ENCODE measurements at regions not wholly inside any gene's neighbourhood (a gene's known extent, or its start where the extent isn't known, plus 50 kb on each side); places are given as distances from the start of the nearest gene placed in this dataset.

DNA sequence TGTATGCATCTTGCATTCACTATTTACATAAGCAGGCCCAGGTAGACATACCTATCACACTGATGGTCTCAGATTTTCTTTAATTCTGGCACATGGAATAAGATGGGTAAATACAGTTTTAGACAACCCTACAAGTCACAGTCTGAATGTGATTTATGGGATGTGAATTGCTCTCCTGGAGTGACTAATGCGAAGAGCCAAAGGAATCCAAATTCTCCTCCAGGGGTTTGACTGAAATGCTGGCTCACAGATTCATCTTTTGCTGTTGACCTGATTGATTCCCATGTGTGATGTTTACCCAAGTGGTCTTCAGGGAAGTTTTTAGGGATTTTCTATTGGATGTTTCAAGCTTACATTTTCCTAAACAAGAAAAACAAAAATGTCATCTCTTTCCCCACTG, 277.9 kb upstream of the MON1B start:
- DNase-seq: no peak

DNA sequence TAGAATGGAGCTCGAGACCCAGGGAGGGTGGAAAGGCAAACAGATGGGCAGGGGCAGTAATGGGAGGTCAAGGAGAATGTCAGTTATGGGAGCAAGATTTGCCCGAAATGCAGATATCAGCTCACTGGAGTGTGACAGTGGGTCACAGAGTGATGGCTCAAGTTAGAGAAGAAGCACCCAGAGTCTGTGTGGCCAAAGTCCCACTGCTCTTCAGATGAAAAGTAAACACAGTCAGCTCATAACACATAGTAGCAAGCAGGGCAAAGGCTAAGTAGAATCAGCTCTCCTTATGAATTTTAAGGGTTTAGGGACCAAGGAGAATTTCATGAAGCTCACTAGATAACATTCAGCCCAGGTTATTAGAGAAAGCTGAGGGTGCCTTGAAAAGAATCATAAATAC, 264.9 kb upstream of the MON1B start:
- DNase-seq: no peak

DNA sequence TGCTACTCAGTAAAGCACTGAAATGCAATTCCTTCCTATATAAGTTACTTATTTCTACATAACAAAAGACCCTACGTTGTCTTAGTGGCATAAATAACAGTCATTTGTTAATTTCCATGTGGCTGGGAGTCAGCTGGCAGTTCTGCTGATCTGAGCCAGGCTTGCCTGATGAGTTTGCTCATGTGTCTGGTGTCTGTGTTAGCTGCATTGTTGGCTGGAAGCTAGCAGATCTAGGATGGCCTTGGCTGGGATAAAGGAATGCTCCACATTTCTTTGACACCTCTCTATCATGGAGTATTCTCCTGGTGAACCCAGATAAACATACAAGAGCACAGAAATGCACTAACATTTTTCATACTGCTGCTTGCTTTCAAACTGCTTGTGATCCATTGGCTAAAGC, 264.4 kb upstream of the MON1B start:
- no peak for DNase-seq

DNA sequence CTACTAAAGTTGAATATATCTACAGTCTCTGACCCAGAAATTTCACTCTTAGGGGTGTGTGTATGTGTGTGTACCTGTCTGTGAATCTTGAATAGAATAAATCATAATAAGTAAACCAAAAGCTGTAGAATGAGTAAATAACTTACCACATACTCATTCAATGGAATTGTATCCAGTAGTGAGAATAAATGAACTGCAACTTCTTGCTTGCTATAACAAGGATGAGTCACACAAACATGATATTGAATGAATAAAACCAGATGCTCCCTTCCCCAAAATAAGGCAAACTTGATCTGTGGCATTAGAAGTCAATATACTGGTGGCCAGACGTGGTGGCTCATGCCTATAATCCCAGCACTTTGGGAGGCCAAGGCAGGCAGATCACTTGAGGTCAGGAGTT, 259.8 kb upstream of the MON1B start:
- DNase-seq: no peak

DNA sequence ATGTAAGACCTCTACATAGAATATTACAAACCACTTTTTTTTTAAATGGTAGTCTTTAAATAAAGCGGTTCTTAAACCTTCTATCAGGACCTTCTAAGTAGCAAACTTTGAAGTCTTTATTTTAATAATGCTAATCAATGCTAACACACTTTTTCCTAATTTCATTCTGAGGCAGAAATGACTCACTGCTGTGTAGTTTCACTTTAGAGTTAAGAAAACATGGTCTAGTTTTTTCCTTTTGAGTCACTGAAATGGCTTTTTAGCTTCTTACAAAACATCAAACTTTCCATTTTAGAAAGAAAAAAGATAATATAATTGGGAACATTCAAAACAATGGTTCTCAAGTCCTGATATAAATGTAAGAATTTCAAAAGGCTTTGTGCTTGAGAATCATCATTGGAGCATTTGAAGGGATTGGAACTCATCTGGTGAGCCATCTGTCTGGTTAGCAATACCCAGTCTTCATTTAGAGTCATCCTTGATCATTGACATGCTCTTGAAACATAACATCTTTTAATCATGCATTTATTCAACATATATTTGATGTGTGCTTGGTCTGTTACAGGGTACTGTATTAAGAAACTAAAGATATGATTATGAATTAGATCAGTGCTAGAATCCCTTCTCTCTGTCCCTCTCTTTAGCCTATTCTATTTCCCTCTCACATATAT, 258.3 kb upstream of the MON1B start:
- no peak for DNase-seq

DNA sequence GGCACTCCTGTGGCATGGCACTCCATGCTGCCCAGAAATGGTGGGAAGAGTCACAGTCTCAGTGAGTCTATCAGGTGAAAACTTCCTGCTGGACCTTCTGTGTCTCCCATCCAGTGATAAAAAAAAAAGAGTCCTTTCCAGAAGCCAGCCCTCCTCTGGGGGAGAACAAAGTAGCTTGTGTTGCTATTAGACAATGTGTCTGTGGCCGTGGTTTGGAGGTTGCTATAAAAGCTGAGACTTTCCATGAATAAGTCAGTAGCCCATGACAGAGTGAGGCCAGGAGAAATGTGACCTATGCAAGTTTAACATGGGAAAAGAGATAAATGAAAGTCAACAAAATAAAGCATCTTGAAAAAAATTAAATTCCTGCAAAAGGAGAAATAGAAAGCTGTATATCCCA, 250.7 kb upstream of the MON1B start:
- DNase-seq: no peak

DNA sequence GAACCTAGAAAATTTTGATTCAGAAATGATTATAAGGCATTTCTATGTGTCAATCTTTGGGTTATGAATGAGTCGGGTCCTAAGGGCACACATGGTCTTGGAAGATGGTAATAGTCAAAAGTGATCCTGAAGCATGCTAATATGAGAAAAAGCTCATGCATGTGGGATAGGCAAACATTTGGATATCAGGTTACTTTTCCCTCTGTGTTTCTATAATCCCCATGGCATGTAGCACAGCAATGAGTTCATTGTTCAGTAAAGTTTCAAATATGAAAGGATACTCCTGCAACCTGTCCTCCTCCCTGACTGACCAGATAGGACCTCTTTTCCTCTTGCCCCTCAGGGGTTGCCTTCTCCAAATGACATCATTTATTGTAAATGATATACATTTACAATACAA, 249.9 kb upstream of the MON1B start:
- DNase-seq: no peak

DNA sequence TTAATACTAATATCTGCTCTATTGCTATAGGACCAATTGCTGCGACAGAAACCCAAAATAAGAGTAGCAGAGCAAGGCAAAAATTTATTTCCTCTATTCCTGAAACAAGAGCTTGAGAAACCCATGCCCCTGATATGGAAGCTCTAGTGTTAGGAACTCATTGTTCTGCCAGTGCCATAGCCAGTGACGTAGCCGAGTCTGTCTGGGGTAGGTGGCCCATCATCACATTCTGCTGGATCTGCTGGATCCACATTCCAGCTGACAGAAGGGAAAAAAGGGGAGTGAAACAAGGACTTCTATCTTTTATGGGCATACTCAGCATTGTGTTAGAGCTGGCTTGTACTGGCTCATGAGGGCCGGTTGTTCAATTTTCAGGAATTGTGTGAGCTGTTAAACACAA, 248.9 kb upstream of the MON1B start:
- no peak for DNase-seq

DNA sequence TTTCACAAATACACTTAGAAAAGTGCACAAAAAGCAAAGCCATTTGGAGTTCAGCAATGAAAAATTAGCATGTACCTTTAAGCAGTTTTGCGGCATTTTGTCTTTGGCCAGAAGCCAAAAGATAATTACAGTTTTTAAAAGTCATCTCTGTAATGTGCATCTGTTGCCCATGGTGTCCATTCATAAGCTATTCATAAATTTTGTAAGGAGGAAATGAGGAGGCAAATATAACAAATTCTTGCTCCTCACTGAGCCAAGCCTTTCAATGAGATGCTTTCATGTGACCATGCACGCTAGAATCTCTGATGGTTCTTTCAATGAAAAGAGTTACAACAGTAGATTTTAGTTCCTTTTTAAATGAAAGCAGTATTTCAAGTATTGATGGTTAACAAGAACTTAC, 247.1 kb upstream of the MON1B start:
- DNase-seq: peak; percentile 58 to 83

DNA sequence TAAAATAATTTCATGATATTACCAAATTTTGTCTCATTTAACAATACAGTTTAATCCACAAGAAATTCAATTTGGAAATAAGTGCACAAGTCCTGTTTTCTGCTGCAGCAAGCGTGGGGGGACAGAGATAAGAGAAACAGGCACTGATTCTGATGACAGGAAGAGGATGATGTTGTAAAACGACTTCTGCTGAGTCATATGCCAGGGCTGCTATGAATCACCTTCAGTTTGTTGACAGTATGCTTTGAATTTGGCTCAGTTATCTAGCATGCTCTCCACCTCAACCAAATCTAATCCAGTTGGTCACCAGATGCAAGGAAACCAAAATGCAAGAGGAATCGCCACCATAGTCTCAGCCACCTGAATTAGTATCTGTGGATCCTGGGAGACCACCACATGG, 244.1 kb upstream of the MON1B start:
- peak; percentile 25 to 67 for DNase-seq

DNA sequence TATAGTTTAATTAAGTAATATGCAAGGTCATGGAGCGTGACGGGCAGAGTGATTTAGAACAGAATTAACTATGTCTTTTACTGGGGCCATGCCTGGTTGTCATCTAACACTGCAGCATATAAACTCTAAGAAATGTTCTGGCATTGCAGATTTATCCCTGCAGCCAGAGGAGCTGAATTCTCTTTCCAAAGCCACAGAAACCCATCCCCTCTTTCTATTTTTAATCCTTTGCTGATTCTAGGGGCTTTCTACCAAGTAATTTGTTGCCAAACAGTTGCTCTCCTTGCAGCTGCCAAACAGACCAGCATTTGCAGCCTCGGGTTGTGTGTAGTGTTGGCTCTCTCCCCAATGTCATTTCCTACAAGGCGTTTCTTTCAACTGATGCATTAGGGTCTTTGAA, 243.2 kb upstream of the MON1B start:
- peak in 1 of 2 experiments; percentile 79 for DNase-seq

DNA sequence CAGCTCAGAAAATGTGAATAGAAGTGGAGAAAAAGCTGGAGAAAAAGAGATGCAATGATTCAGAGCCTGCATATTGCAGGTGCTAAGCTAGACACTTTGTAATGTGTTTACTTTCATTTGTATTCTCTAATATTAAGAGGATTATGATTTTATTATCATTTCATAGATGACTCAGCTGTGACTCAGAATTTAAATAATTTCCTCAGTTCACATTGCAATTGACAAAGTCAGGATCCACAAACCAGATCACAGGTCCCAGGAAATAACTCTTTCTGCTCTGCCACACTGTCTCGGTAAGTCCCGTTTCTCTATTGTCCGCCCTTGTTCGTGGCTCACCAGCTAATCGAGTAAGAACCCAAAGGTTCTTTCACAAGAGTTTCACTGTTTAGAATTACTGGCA, 235.4 kb upstream of the MON1B start:
- no peak for DNase-seq

DNA sequence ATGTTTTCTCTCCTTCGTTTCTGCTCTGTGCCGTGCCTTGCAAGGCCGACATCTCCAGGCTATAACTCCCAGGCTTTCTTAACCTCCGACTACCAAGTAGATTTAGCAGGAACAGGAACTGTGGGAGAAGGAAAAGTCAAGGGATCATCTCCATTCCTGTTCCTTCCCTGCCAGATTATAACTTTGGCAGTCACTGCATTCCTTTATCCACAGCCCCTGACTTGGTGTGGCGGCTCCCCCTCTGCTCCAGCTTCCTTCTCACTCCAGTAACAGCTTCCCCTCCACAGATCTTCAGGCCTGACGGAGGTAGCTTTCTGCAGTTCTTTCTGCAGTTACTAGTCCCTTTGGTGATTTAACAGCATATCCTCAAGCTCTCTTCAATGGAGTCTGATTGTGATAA, 234.6 kb upstream of the MON1B start:
- DNase-seq: no peak

DNA sequence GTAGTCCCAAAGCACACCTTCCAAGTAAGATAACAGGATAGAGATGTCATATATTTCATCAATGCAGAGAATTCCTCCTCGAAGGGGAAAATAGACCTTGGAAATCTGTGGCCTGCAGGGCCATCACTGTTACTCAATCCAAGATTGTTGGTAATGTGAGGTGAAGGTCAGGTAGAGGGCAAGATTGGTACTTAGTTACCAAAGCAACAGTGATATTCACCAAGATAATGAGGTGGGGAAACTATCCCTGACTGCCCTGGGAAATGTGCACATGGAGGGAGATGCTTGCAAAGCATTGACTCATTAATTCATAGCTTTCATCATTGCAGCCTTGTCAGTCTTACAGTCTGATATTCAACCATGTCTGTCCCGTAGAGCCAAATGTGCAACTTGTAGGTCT, 234.1 kb upstream of the MON1B start:
- no peak for DNase-seq

DNA sequence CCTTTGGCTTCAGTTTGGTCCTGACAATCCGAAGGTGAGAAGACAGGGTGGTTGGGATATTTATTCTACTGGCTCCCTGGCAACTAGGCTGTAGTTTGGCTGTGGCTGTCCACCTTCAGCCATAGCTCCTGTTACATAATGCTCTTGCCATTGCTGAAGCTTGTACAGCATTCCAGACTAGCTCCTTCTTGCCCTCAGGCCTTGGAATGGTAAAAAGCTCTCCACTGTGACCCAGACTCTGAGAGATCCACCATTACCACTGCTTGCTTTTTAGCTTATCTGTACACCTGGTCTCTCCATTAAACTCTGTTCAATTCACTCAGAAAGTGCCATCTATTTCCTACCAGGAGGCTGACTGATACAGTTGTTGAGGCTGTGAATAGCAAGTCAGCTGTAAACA, 231.8 kb upstream of the MON1B start:
- DNase-seq: no peak

DNA sequence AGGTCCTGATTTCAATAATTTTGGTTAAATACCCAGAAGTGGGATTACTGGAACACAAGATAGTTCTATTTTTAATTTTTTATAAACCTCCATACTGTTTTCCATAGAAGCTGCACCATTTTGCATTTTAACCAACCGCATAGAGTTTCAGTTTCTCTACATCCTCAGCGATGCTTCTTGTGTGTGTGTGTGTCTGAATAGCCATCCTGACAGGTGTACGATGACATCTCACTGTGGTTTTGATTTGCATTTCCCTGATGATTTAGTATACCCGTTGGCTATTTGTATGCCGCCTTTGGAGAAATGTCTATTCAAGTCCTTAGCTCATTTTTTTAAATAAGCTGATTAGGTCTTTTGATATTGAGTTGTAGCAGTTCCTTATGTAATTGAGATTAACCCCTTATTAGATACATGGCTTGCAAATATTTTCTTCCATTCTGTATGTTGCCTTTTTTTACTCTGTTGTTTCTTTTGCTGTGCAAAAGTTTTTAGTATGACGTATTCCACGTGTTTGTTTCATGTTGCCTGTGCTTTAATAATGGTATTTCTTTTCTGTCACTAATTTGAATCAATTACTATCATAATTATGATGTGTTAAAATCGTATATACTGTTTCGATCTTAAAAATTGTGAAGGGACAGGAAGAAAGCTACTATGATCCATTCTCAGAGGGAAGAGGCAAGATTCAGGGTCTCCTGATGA, 227.2 kb upstream of the MON1B start:
- peak in 1 of 2 experiments; percentile 4 for DNase-seq

DNA sequence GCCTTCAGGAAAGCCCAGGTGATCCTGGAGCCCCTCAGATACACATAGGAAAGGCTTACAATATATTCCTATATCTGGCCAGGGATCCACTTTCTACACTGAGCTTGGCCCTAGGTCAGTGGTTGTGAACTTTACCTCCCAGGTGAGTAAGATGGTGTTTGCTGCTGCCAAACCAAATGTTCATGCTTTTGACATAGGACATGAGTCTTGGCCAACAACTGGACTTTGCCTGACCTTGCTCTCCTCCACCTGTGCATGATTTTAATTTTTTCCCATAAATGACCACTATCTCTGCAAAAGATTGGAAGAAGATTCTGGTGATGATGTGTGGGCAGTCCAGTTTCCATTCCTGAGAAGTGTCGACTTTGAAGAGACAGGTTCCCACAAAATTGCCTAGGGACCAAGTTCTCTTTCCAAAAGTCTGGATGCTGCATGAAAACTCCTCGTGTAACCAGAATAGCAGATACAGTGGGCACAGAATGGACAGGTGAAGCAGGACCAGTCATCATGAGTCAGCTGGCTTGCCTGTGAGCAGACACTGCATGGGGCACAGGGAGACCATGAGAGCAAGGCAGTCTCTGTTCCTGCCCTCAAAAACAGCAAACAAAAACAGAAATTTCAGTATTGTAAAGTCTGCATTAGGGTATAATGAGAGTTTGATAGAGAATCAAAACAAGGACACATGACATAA, 226.4 kb upstream of the MON1B start:
- DNase-seq: no peak

DNA sequence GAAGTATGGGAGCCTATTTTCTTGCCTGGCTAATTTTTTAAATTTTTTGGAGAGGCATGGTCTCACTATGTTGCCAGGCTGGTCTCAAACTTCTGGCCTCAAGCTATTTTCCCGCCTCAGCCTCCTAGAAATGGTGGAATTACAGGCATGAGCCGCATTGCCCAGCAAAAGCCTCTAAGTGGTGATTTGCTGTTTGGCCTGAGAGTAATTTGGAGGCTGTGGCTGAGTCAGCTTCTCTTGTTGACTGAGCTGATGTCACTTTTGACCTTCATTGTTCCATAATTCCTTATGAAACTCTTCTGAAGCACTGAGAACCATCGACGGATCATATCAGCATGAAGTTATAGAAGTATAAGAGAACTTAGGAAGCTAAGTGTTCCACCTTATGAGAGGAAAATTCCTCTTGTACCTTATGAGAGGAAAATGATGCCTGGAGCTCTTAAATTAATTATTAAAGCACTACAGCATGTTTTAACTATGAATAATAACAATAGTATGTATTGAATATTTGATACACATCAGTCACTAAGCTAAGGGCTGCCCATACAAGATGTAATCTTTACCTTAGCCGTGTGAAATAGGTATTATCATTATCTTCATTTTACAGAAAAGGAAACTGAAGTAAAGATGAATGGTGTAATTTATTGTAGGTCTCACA, 220.8 kb upstream of the MON1B start:
- no peak for DNase-seq

DNA sequence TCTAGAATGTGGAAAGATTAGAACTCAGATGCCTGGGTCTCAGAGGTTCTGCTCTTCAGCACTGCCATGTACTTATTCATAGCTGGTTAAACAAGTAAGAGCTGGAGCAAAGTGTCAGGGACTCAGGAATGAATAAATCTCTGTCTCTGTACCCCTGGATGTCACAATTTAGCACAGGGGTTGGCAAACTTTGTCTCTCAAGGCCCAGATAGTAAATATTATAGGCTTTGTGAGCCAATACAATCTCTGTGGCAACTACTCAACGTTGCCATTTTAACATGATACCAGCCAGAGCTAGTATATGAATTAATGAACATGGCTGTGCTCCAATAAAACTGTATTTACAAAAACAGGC, 220.3 kb upstream of the MON1B start:
- DNase-seq: peak in 1 of 2 experiments; percentile 14

DNA sequence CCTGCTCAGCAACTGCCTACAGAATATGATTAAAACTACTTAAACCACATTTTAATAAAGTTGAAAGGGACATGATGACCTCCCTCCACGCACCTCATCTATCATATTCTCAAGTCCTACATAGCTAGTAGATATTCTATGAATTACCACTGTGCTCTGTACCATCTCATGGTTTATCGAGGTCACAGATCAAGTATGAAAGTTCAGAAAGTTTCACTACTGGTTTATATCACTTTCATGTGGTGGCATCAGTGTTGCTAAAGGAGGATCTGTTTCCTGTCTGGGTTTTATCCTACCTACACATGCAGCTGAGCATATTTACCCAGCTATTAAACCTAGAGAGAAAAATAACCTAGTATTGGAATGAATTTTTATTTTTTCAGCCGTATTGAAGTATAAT, 214.9 kb upstream of the MON1B start:
- DNase-seq: peak in 1 of 2 experiments; percentile 23

DNA sequence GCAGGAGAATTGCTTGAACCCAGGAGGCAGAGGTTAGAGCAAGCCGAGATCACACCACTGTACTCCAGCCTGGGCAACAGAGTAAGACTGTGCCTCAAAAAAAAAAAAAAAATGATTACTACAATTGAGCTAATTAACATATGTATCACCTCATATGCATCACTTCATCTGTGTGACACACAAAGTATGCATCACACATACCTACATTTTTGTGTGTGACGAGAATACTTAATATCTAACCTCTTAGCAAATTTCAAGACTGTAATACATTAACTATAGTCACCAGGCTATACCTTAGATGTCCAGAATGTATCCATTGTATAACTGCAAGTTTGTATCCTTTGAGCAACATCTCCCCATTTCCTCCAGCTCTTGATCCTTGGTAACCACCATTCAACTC, 214.2 kb upstream of the MON1B start:
- DNase-seq: no peak

DNA sequence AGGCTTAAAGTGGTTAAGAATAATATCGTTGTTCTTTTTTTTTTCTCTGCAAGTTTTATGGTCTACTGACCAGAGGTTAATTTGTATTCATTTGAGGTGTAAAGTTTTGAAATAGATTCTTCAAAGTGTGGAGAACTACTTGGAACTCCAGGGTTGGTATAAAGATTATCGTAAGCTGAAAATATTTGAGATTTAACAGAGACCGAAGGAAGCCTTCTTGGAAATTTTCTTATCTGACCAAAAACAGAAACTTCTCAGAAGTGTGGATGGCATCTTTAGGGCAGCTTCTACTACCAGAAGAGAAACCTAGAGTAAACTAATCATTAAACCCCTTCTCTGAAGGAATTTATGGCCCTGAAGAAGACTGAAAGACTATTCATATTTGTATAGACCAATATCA, 206.8 kb upstream of the MON1B start:
- no peak for DNase-seq

DNA sequence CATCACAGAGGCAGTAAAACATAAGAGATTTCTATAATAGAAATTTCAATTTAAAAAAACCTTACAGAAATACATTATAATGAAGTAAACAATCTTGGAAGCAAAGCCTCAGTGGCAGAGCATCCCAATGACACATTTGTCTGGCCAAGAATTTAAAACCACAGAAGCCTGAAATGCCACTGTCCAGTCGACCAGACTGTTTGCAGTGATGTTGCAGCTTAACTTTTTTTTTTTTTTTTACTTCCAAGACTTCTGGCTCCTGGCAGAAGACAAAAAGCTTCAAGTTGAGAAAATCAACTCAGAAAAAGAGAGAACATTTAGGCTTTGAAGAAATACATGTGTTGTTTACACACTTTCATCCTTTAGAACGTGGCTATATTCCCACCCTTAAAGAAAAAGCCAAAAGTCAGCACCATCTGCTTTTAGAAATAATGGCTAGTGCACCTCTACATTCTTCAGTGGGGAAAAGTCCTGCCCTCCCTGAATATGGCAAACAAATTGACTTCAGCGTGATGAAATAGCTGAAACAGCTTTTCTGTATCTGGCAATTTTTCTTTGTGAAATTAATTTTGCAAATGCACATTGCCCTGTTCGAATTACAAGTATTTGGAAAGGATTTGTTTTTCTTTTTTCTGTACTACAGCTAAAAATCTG, 205.5 kb upstream of the MON1B start:
- DNase-seq: no peak

All from NCI-H2081 (cell line).